ENCODE measurements at regions not wholly inside any gene's neighbourhood (a gene's known extent, or its start where the extent isn't known, plus 50 kb on each side); places are given as distances from the start of the nearest gene placed in this dataset.

DNA sequence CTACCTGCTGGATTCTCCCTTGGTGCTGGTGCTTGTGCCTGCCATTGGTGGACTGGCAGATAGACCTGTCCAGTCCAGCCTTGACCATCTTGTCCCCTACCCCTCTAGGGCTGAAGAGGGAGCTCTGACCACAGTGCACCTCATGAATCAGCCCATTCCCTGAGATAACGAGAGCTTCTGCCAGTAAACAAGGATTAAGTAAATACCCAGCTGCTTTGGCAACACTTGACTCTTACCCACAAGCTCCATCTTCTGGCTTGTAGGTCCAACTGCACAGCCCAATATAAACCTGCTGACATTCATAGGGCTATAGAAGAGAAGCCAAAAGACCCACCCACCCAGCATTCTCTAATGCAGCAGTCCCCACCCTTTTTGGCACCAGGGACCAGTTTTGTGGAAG lies 186.4 kb downstream of the PIK3C3 start:
- no peak for TF ChIP-seq ETS2 (tag; IDR thresholded peaks at IDR 0.05; ENCODE audit: borderline replicate concordance, poor library complexity, severe bottlenecking)
- TF ChIP-seq CEBPB (tag; IDR thresholded peaks at IDR 0.05), result no peak
- TF ChIP-seq ATF7 (IDR thresholded peaks at IDR 0.05), result no peak
- TF ChIP-seq, protein P1, sequence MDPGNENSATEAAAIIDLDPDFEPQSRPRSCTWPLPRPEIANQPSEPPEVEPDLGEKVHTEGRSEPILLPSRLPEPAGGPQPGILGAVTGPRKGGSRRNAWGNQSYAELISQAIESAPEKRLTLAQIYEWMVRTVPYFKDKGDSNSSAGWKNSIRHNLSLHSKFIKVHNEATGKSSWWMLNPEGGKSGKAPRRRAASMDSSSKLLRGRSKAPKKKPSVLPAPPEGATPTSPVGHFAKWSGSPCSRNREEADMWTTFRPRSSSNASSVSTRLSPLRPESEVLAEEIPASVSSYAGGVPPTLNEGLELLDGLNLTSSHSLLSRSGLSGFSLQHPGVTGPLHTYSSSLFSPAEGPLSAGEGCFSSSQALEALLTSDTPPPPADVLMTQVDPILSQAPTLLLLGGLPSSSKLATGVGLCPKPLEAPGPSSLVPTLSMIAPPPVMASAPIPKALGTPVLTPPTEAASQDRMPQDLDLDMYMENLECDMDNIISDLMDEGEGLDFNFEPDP (CRISPR knock-in tag; IDR thresholded peaks at IDR 0.05), result no peak
- no peak for TF ChIP-seq ZNF398 (CRISPR knock-in tag; IDR thresholded peaks at IDR 0.05)
- TF ChIP-seq HDAC6 (IDR thresholded peaks at IDR 0.05; ENCODE audit: low read depth, low read length), result no peak
- no peak for TF ChIP-seq FOXK1 (CRISPR knock-in tag; IDR thresholded peaks at IDR 0.05; ENCODE audit: borderline replicate concordance)
